HL-60 (cell line): ENCODE measurements at regions not wholly inside any gene's neighbourhood (a gene's known extent, or its start where the extent isn't known, plus 50 kb on each side); places are given as distances from the start of the nearest gene placed in this dataset.

ENCODE experiments used
- CTCF ChIP-seq: IDR thresholded peaks from one replicate; pipeline ENCODE4 v1.5.1; 2011; ENCODE audit warnings: low read length, control low read depth, inconsistent platforms; ENCODE audit not compliant: insufficient read depth
- GABPA ChIP-seq: IDR thresholded peaks from 2 replicates; pipeline ENCODE4 v1.6.1; 2012; ENCODE audit warnings: low read depth
- POLR2AphosphoS5 ChIP-seq: IDR thresholded peaks from 2 replicates; pipeline ENCODE4 v1.6.1; 2012; ENCODE audit warnings: low read depth
- REST ChIP-seq: IDR thresholded peaks from 2 replicates; pipeline ENCODE4 v1.6.1; 2012; ENCODE audit warnings: low read depth; ENCODE audit not compliant: insufficient replicate concordance
- SPI1 ChIP-seq: IDR thresholded peaks from 2 replicates; pipeline ENCODE4 v1.6.1; 2012; ENCODE audit warnings: low read depth, mild to moderate bottlenecking, borderline replicate concordance

GRCh38 chr16:7185689-7186088 is 147.0 kb upstream of the RBFOX1 start:
- TF ChIP-seq CTCF (no peak), POLR2AphosphoS5 (no peak), GABPA (no peak), SPI1 (no peak), REST (no peak)
